Epithelial cell of esophagus (primary cell): ENCODE measurements at regions not wholly inside any gene's neighbourhood (a gene's known extent, or its start where the extent isn't known, plus 50 kb on each side); places are given as distances from the start of the nearest gene placed in this dataset.

Experiments
- DNase-seq: peaks from one replicate; pipeline ENCODE4 v3.0.0; 2010; ENCODE audit warnings: low read depth
- H3K4me3 ChIP-seq: 2 replicates; pipeline ENCODE4 v1.5.1; 2011; ENCODE audit warnings: mild to moderate bottlenecking, low read length, control low read depth
- TF ChIP-seq, protein P1 (sequence below): IDR thresholded peaks from 2 replicates; pipeline ENCODE4 v1.5.1; 2011; ENCODE audit warnings: low read depth, mild to moderate bottlenecking, low read length, control low read depth, inconsistent platforms; ENCODE audit not compliant: insufficient read depth; ENCODE audit errors: missing control alignments

- DNase-seq = no peak
- TF ChIP-seq, protein P1, sequence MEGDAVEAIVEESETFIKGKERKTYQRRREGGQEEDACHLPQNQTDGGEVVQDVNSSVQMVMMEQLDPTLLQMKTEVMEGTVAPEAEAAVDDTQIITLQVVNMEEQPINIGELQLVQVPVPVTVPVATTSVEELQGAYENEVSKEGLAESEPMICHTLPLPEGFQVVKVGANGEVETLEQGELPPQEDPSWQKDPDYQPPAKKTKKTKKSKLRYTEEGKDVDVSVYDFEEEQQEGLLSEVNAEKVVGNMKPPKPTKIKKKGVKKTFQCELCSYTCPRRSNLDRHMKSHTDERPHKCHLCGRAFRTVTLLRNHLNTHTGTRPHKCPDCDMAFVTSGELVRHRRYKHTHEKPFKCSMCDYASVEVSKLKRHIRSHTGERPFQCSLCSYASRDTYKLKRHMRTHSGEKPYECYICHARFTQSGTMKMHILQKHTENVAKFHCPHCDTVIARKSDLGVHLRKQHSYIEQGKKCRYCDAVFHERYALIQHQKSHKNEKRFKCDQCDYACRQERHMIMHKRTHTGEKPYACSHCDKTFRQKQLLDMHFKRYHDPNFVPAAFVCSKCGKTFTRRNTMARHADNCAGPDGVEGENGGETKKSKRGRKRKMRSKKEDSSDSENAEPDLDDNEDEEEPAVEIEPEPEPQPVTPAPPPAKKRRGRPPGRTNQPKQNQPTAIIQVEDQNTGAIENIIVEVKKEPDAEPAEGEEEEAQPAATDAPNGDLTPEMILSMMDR = no peak
- no peak overlapping the region for H3K4me3 ChIP-seq
Measured at GRCh38 chr15:98330258-98330657, 318.1 kb upstream of the IGF1R start.

- H3K4me3 ChIP-seq = no peak overlapping the region
- DNase-seq = no peak
- TF ChIP-seq, protein P1 = no peak
Measured at GRCh38 chr15:98330692-98331435, 317.5 kb upstream of the IGF1R start.

DNA sequence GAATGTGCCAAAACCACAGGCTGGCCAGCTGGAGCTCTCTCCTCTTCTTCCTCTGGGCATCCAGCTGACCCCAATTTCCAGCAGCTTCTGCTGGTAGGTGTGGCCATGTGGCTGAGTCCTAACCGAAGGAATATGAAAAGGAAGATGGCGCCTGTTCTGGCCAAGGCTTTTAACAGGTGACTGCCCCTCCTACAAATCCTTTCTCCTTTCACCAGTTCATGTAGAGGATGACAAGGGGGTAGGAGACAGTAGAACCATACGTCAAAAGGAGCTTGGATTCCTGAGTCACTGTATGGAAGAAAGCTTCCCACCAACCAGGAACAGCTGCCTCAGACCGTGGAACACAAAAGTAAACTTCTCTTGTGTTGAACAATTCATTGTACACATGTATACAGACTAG lies 316.7 kb upstream of the IGF1R start:
- TF ChIP-seq, protein P1 = no peak
- no peak overlapping the region for H3K4me3 ChIP-seq
- no peak for DNase-seq

DNA sequence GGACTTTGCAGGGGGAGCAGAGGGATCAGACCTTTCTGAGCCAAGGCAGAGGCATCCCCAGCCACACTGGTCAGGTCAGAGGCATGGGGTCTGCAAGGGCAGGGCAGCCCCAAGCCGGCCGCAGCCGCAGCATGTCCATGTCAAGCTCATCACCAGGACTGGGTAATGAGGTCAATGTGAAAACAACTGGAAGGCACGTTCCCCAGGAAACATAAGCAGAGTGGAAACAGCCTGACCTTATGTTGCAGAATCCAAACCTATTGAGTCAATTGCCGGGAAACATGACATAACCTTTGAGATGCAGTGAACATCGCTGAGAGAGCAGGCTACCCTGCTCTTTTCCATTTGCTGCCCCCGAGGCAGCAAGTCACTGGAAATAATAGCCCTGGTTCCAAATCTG lies 315.1 kb upstream of the IGF1R start:
- no peak for DNase-seq
- H3K4me3 ChIP-seq = no peak overlapping the region
- TF ChIP-seq, protein P1 = no peak

DNA sequence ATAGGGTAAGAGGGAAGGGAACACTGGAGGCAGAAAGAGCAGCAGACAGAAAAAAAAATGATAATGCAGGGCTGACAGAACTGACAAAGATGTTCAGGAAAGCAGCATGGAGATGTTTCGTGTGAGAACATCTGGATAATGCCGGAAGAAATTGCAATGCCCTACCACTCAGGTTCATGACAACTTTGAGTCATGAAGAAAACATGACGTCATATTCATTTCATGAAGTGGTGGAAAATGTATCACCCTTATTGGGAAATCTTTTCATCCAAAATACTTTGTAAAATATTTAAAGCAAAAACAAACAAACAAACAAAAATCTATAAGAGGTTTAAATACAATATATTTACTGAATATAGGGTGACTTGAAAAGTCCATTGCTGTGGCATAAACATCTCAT lies 305.4 kb upstream of the IGF1R start:
- no peak overlapping the region for H3K4me3 ChIP-seq
- TF ChIP-seq, protein P1 = no peak
- peak; percentile 32 for DNase-seq

DNA sequence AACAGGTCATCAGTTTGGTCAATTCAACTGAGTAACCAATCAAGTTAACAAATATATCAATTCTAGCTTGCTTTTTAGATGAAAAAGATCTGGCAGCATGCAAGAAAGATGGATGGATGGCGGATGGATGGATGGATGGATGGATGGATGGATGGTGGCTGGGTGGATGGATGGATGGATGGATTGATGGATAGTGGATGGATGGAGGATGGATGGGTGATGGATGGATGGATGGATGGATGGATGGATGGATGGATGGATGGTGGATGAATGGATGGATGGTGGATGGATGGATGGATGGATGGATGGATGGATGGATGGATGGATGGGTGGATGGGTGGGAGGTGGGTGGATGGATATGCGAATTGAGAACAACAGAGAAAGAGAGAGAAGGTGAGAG lies 303.7 kb upstream of the IGF1R start:
- H3K4me3 ChIP-seq = no peak overlapping the region
- TF ChIP-seq, protein P1 = no peak

GRCh38 chr15:98347001-98347400 lies 301.3 kb upstream of the IGF1R start:
- no peak overlapping the region for H3K4me3 ChIP-seq
- TF ChIP-seq, protein P1 = no peak
- DNase-seq = no peak

More for the DNA sequence above, 303.7 kb upstream of the IGF1R start:
- no peak for DNase-seq
